ENCODE measurements at regions not wholly inside any gene's neighbourhood (a gene's known extent, or its start where the extent isn't known, plus 50 kb on each side); places are given as distances from the start of the nearest gene placed in this dataset.

- H3K4me2 ChIP-seq (ENCODE audit: low read length) = no peak overlapping the region
- H3K36me3 ChIP-seq (ENCODE audit: insufficient read depth, low read length) = no peaks in the 10 kb centered on the region
- no peaks in the 10 kb centered on the region for H3K9me3 ChIP-seq (ENCODE audit: low read length)
- no peaks in the 10 kb centered on the region for H3K9me2 ChIP-seq (ENCODE audit: insufficient read depth, low read length)
- H3K9ac ChIP-seq (ENCODE audit: low read length) = no peak overlapping the region
- no peak overlapping the region for H3K27ac ChIP-seq (ENCODE audit: low read length)
- no peaks in the 10 kb centered on the region for H3K79me2 ChIP-seq (replicated peaks; ENCODE audit: insufficient read depth, low read length)
- H3F3A ChIP-seq (ENCODE audit: insufficient read depth, low read length, poor library complexity, severe bottlenecking) = no peaks in the 10 kb centered on the region
- H2AFZ ChIP-seq (ENCODE audit: low read depth, low read length) = no peak overlapping the region
- H3K4me3 ChIP-seq (ENCODE audit: low read length) = no peak overlapping the region
- no peak for TF ChIP-seq EZH2 (IDR thresholded peaks at IDR 0.05; ENCODE audit: borderline replicate concordance, insufficient read depth, low read length, poor library complexity, severe bottlenecking)
- TF ChIP-seq TAF1 (IDR thresholded peaks at IDR 0.05; ENCODE audit: low read depth) = no peak
- TF ChIP-seq RAD21 (conservative IDR thresholded peaks at IDR 0.05) = no peak
- TF ChIP-seq POLR2AphosphoS5 (IDR thresholded peaks at IDR 0.05) = no peak
- no peak for TF ChIP-seq CTCF (IDR thresholded peaks at IDR 0.05; ENCODE audit: poor library complexity, severe bottlenecking)
- no peak for TF ChIP-seq REST (IDR thresholded peaks at IDR 0.05; ENCODE audit: borderline replicate concordance)
- no peak for TF ChIP-seq EP300 (conservative IDR thresholded peaks at IDR 0.05; ENCODE audit: poor library complexity, severe bottlenecking)
- no peak for TF ChIP-seq SMC3 (conservative IDR thresholded peaks at IDR 0.05; ENCODE audit: poor library complexity)
- H3K27me3 ChIP-seq (ENCODE audit: insufficient read depth, low read depth, low read length) = no peaks in the 10 kb centered on the region
- H4K20me1 ChIP-seq (ENCODE audit: insufficient read depth) = no peaks in the 10 kb centered on the region
Observed at GRCh38 chr5:2560435-2560834, 191.0 kb downstream of the IRX2 start.

- no peaks in the 10 kb centered on the region for H3K27me3 ChIP-seq (ENCODE audit: insufficient read depth, low read depth, low read length)
- no peak overlapping the region for H3K4me3 ChIP-seq (ENCODE audit: low read length)
- H3K36me3 ChIP-seq (ENCODE audit: insufficient read depth, low read length) = no peaks in the 10 kb centered on the region
- no peaks in the 10 kb centered on the region for H3K79me2 ChIP-seq (replicated peaks; ENCODE audit: insufficient read depth, low read length)
- H4K20me1 ChIP-seq (ENCODE audit: insufficient read depth) = no peaks in the 10 kb centered on the region
- no peaks in the 10 kb centered on the region for H3K9me2 ChIP-seq (ENCODE audit: insufficient read depth, low read length)
- no peak overlapping the region for H3K9ac ChIP-seq (ENCODE audit: low read length)
- no peak for TF ChIP-seq CTCF (IDR thresholded peaks at IDR 0.05; ENCODE audit: poor library complexity, severe bottlenecking)
- TF ChIP-seq RAD21 (conservative IDR thresholded peaks at IDR 0.05) = no peak
- no peak for TF ChIP-seq EP300 (conservative IDR thresholded peaks at IDR 0.05; ENCODE audit: poor library complexity, severe bottlenecking)
- TF ChIP-seq MXI1 (conservative IDR thresholded peaks at IDR 0.05; ENCODE audit: poor library complexity, severe bottlenecking) = no peak
- no peak overlapping the region for H3K27ac ChIP-seq (ENCODE audit: low read length)
- peaks cover 4% of the 10 kb centered on the region for H3K9me3 ChIP-seq (ENCODE audit: low read length)
- H3F3A ChIP-seq (ENCODE audit: insufficient read depth, low read length, poor library complexity, severe bottlenecking) = no peaks in the 10 kb centered on the region
- no peak overlapping the region for H2AFZ ChIP-seq (ENCODE audit: low read depth, low read length)
- H3K4me2 ChIP-seq (ENCODE audit: low read length) = no peak overlapping the region
Observed at GRCh38 chr5:2557435-2557834, 194.0 kb downstream of the IRX2 start.

All from neural cell (in vitro differentiated cells).